COLO668 (cell line): ENCODE measurements at regions not wholly inside any gene's neighbourhood (a gene's known extent, or its start where the extent isn't known, plus 50 kb on each side); places are given as distances from the start of the nearest gene placed in this dataset.

Experiments
- DNase-seq: peaks from one replicate; lab custom pipeline; 2025; ENCODE audit not compliant: unreplicated experiment; lab: John Stamatoyannopoulos, UW

DNA sequence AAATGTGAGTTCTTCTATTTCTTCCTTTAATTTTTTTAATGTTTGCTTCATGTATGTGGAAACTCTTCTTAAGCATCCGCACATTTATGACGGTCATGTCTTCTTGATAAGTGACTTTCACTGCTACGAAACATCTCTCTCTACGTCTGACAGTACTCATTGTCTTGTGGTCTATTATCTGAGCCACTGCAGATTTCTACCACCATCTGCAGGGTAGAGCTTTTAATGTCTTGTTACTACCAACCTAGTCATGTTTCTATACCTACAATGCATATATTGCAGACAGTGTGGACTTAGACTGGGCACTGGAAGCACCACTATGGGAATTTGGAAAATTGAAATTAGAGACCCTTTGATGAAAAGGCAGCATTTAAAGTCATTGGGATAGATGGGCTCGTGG is 75.4 kb upstream of the ARHGEF7 start:
- DNase-seq: no peak

DNA sequence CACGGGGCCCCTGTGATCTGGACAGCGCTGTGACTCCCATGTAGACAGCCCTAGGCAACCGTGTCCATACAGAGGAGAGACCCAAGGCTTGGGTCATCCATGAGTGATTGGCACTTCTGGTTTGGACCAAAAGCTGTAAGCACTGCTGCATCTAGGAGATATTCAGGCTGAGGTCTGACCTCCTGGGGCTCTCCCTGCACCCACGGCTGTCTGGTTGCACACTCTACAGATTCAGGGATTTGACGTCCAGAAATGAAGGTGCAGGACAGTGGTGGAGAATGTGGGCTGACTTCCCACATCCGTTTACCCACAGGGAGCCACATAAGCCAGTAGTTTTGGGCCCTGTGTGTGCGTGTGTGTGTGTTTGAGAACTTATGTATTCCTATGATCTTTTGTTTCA is 76.2 kb upstream of the ARHGEF7 start:
- DNase-seq: no peak

DNA sequence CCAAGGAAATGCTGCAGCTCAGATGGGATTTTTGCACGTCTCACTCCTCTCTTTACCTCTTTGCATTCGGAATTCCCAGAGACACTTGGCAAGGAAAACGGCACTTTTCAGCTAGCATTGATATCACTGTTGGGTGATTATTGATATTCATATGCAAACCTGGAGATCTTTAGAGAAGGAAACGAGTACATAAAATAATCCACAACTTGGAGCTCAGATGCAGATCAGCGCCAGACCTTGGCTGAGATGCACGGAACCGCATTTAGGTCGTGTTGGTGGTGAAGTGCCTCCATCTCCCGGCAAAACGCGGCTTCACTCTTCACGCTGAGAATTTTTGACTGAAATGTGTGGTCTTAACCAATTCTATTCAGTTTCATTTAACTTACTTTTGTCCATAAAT is 77.2 kb upstream of the ARHGEF7 start:
- DNase-seq: no peak

DNA sequence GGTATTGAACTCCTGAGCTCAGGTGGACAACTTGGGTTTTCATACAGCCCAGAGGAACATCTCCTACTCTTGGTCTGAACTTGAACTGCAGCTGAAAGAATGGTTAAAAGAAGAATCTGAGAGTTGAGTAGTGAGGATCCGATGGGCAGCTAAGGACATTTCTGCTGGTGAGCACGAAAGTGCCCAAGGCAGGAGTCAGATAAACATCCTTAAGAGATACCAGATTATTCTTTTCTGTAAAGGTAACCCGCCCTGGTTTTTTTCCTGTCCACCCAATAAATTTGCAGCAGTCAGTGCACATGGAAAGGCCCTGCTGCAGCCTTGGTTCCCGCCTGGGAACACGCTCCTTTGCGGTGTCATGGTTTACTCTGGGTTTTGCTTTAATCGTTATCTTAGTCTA is 78.4 kb upstream of the ARHGEF7 start:
- no peak for DNase-seq

DNA sequence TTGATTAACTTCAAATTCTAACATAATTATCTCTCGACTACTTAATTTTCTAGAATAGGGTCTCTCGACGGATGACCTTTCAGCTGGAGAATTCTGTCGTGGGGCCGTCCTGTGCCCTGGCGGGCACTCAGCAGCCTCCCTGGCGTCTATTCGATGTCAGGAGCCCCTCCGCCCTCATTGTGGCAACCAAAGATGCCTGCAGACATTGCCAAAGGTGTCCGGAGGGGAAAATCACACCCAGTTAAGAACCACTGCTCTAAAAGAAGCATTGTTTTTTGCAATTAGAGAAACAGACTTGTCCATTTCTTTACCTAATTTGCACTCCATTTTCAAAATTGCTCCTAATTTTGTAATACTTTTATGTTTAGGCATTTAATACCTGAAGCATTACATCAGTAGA is 79.2 kb upstream of the ARHGEF7 start:
- DNase-seq: no peak

DNA sequence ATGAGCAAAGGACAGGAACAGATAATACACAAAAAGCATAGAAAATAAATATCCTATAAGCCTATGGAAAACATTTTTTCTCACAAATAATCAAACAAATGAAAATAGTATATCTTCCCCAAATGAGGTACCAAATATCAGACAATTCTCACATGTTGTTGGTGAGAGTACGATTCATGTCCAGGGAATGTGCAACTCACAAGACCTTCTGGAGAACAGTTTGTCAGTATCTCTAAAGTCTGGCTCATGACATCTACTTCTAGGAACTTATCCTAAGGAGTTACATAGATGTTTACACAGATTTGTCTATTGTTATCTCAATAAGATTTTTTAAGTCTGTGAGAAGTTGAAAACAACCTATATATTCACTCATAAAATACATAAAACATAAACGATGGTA is 80.3 kb upstream of the ARHGEF7 start:
- DNase-seq: no peak

DNA sequence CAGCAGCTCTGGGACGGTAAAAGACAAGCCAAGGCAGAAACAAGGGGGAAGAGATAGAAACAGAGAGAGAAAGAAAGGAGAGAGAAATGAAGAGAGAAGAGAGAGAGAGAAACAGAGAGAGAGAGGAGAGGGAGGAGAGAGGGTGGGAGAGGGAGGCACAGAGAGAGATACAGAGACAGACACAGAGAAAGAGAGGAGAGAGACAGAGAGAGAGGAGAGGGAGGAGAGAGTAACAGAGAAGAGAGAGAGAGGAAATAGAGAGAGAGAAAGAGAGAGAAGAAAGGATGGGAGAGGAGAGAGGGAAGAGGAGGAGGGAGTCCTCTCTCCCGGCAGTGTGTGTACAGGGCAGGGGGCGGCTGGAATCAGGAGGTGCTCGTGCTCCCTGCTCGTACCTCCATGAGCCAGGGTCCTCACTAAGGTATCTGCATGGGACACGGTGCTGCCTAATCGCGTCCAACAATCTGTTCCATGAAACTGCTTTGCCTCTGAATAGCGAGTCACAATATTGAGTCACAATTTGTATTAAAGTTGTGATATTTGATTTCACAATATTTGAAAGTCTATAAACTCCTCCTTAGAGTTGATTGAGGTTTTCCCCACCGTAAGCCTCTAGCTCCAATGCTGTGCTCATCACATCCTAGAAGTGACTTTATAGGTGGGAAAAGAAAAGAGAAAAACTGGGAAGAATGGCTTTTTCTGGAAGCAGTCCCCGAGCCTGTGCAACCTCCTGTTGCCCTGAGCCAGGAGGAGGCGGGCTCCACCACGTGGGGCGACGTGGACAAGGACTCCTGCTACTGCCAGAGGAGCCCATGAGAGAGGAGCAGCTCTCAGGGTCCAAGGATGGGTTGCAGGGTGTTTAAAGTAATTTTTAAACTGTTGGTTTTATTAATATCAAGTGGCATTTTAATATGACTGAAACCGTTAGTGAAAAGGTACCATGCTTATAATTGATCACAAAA is 81.7 kb upstream of the ARHGEF7 start:
- DNase-seq: no peak

DNA sequence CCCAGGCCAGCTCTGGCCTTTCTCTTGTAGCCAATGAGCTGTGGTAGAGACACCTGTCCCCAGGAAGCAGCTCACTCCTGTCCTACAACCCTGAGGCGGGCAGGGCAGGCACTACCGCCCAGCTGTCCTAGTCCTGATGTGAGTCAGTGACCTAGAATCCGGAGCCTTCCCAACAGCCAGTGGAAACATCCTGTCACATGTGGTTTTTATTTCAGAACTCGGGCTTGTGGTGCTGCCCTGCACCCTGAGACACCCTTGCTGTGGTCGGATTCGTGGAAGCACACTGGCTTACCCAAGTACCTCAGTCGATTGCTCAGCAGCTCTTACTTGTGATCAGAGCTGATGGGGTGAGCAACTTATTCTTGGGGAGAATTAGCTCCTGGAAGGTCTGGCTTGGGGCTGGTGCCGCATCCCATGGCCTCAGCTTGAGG is 83.6 kb upstream of the ARHGEF7 start:
- DNase-seq: peak; percentile 92

DNA sequence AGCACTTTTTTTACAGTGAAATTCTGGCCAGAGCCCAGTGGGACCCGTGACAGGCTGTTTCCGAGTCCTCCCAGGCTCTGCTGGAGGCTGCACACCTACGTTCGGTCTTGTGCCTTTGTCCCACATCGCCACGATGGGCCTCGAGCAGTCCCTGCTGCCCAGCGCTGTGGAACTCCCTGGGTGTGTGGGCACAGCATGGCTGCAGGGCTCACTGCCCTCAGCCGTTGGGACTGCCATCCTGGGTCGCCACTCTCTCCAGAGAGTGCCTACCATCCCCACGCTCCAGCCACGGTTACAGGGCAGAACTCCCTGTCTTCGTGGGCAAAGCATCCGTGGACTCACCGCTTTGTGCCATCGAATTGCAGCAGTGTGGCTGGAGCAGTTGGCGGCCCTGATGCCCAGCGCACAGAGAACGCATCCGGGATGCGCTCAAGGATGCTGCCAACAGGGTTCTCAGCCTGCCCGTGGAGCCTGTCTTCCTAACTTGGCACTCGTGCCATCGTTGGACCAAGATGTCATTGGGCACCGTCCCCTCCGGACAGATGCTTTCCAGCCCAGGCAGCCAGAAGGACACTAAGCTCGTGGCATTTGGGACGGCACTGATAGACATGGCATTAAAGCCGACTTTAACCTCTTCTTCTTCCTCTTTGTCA is 85.0 kb upstream of the ARHGEF7 start:
- DNase-seq: no peak

DNA sequence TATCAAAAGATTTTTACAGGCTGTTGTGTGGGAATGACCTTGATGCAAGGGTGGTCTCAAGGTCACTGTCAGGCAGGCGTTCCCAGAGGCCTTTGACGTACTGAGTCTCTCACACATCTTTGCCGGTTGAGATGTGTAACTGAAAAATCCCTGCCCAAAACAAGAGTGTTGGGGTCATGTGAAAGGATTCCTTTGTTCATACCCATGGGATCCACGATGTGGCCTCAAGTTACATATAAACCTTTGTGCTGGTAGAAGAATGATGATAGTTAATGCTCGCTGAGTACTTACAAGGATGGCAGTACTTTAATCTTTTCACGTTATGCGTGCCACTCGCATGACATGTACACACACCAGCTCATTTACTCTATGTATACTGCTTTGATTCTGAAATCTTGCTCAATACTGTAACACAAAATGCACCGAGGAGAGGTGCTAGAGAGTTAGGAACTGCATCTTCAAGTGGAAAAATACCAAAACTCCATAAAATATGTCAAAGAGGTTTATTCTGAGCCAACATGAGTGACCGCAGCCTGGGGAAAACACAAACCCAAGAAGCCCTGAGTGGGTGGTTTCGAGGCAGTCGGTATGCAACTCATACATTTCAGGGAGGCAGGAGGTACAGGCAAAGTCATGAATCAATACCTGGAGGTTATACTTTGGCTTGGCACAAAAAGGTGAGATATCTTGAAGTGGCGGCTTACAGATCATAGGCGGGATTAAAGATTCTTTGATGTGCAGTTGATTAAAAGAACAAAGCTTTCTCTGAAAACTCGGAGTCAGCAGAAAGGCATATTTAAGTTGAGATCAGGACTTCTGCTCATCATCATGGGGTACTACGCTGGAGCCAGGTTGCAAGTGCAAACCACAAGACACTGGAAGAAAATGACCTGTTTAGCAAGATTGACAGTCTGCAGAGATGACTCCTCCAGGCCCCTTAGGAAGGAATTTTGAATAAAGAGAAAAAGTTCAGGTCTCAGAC is 87.4 kb upstream of the ARHGEF7 start:
- no peak for DNase-seq

DNA sequence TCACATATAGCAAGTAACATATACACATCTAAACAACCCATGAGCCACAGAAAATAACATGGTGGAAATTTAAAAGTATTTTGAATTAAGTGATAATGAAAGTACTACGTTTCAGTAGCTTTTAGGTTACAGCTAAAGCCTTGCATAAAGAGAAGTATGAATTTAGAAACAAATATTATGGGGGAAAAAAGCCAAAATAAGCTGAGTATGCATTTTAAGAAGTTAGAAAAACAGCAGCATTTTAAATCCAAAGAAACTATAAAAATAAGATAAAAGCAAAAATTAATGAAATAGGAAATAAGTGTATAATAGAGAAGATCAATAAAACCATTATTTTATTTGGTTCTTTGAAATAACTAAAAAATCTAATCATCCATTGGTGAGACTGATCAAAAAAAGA is 89.8 kb upstream of the ARHGEF7 start:
- DNase-seq: no peak

DNA sequence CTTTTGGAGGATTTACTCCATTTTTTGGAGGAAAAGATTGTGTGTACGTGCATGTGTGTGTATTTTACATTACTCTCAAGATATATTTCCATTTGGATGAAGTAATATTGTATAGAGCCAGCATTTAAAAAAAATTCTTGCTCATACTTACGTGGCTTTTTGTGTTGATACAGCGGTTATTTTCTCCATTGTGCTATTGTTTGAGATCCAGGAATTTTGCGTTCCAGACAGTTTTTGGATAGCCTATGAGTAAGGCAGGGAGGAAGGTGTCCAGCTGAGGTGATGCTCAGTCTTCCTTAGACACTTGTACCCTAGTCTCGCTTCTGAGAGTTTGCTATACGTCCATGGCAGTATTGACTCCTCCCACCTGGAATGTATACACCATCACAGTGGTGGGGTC is 92.2 kb upstream of the ARHGEF7 start:
- DNase-seq: no peak

DNA sequence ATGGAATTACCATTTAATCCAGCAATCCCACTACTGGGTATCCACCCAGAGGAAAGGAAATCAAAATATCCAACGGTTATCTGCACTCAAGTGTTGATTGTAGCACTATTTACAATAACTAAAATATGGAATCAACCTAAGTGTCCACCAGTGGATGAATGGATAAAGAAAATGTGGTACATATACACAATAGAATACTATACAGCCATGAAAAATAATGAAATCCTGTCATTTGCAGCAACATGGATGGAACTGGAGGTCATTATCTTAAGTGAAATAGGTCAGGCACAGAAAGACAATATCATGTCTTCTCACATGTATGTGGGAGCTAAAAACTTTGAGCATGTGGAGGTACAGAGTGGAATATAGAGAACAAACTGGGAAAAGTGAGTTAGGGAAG is 92.9 kb upstream of the ARHGEF7 start:
- DNase-seq: no peak

DNA sequence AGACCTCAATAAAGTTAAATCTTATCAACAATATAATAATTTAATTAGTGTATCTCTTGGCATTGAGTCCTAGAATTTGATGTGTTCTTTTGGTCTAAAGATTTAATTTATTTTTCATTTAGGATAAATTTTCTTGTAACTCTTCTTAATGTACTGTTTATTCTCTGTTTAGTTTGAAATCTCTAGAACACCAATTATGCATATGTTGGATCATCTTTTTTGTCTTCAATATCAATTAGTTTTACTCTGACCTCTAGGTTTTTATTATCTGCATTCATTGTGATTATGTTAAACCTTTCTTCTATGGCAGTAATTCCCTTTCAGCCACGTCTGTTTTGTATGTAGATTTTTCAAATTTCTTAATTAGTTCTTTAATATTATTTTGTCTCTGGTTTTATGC is 93.8 kb upstream of the ARHGEF7 start:
- no peak for DNase-seq

DNA sequence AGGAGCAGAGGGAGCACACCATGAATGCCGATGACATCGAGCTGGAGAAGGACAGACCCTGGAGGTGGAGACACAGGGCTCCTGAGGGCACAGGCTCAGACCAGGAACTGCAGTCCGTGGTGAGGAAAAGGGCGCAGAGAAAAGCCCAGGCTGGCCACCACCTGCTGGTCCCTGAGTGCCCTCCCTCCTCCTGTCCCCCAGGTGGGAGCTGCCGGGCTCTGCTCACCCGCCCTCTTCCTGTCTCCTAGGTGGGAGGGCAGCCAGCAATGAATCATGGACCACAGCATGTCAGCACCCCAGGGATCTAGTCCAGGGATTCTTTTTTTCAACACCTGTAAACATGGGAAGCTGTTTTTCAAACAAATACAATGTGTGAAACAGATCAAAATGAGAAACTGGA is 94.6 kb upstream of the ARHGEF7 start:
- no peak for DNase-seq

DNA sequence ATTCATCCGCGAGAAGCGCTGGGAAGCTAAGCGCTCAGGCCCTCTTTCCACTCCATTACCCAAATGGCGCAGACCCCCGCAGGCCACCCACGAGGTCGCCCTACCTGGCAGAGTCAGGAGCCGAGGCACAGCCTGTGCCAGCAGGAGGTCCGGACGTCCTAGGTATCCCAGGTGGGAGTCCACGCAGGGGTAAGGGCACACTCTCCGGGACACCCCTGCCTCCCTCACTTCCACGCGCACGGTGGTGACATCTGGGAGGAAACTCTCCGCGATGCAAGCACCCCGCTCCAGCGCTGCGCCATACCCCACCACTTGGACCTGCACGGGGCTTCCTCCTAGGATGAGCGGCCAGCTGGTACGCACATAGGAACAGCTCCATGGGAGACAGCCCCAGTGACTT is 95.1 kb upstream of the ARHGEF7 start:
- no peak for DNase-seq

DNA sequence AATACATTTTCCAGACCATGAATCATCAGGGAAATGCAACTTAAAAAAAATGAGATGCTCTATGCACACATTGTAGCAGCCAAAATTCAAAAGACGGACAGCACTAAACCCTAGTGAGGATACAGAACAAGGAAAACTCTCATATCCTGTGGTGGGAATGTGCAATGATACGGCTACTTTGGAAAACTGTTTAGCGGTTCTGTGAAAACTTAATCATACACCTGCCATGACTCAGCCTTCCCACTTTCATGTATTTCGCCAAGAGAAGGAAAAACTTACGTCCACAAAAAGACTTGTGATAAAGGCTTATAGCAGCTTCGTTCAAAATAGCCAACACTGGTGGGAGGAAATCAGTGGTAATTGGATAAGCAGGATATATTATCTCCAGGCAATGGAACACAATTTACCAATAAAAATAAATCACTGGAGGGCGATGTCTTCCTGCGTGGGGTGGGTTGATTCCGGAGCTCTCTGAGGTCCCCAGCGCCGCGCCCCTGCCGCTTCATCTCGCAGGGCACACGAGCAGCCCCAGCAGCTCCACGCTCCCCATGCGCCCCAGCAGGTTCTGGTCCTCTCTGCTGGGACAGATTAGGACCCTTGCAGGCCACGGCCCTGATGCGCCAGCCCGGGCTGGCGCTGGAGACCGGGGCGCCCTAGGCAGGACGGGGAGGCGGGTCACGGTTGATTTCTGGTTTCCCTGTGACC is 97.2 kb upstream of the ARHGEF7 start:
- DNase-seq: no peak

DNA sequence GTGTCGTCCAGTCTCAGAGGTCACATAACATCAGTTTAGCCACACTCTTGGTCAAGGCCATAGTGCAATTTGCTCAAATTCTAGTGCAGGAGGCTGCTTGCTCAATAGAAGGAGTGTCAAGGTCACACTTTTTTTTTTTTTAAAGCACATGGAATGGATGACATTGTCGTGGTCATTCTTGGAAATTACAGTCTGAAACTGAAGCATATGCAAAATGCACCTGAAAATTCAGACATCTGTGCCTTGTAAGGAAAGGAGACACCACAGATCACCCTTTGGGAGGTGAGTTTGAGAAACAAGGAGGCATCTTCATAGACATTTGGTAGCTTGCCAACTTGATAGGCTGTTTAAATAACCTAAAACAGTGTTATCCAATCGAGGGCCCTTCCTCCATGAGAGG is 98.3 kb upstream of the ANKRD10 start:
- no peak for DNase-seq

DNA sequence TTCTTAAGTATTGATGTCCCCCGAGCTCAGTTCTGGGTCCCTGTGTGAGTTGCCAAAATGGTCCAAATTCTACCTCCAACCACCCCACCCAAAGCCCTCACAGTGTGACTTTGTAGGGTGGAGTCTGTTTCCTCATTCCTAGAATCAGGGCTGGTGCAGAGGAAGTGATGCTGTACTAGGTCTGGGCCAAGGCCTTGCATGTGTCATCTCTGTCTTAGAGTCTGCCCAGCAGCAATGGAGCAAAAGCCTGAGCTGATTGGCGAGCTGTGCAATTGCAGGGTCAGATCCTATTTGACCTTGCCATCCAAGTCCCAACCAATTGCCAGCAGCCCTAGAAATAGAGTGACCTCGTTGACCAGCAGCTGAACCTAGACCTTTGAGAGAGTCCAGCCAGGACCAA is 97.0 kb upstream of the ANKRD10 start:
- no peak for DNase-seq

DNA sequence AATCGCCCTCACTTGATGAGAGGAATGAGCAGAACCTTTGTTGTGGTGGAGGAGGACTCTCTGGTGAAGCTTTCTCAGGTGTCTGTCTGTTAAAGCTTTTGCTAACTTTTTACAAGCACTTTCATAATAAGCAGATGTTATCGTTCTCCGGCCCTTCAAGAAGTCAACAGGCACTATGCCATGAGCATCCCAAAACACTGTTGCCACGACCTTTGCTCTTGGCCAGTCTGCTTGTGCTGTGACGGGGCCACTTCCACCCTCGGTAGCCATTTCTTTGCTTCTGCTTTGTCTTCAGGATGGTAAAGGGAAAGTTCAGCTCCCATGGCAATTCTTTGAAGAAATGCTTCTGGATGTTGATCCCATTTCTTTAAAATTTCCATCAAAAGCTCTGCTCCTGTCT is 93.5 kb upstream of the ANKRD10 start:
- no peak for DNase-seq

DNA sequence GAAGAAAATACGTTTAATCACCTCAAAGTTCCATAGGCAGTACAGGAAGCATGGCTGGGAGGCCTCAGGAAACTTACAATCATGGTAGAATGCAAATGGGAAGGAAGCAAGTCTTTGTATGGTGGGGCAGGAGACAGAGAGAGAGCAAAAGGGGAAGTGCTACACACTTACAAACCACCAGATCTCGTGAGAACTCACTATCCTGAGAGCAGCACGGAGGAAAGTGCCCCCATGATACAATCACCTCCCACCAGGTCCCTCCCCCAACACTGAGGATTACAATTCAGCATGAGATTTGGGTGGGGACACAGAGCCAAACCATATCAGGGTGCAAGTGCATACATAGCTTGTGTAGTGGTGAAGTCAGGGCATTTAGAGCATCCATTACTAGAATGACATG is 92.3 kb upstream of the ANKRD10 start:
- no peak for DNase-seq
